Thoracic aorta (tissue), 2 donors: ENCODE measurements at regions not wholly inside any gene's neighbourhood (a gene's known extent, or its start where the extent isn't known, plus 50 kb on each side); places are given as distances from the start of the nearest gene placed in this dataset.

Source experiments
- ATAC-seq: fragments of 150-250 bp; one replicate; pipeline ENCODE4 v1.8.0; 2017; ENCODE audit warnings: low read depth; ENCODE audit not compliant: insufficient number of reproducible peaks, low FRiP score
- DNase-seq: peaks from one replicate; pipeline ENCODE4 v3.0.0-alpha.2; 2020; ENCODE audit warnings: low spot score
- H3K27ac ChIP-seq, 2 donors: fragments of 200-600 bp; sonication (generic); 1 replicate in 1 of 2; 2 replicates in 1 of 2; pipeline ENCODE4 v1.5.1; 2016; ENCODE audit warnings: mild to moderate bottlenecking in 2 of 2, moderate library complexity in 2 of 2
- H3K27me3 ChIP-seq: fragments of 200-600 bp; sonication (generic); replicated peaks from 2 replicates; pipeline ENCODE4 v1.6.0; 2016; ENCODE audit warnings: mild to moderate bottlenecking; ENCODE audit not compliant: insufficient read depth
- H3K36me3 ChIP-seq: fragments of 200-600 bp; sonication (generic); one replicate; pipeline ENCODE4 v1.5.1; 2016
- H3K4me1 ChIP-seq, 2 donors: fragments of 200-600 bp; sonication (generic); 1 replicate in 1 of 2; 2 replicates in 1 of 2; pipeline versions ENCODE4 v1.5.1 to v1.6.0; 2016; ENCODE audit warnings: low read depth in 2 of 2, mild to moderate bottlenecking in 1 of 2; ENCODE audit not compliant: control insufficient read depth in 1 of 2
- H3K4me3 ChIP-seq: fragments of 200-600 bp; sonication (generic); 2 replicates; pipeline ENCODE4 v1.5.1; 2016; ENCODE audit warnings: mild to moderate bottlenecking
- H3K9me3 ChIP-seq: fragments of 200-600 bp; sonication (generic); 2 replicates; pipeline ENCODE4 v1.5.1; 2016
- CTCF ChIP-seq: fragments of 200-600 bp; sonication (generic); IDR thresholded peaks from one replicate; pipeline ENCODE4 v1.5.1; 2019; ENCODE audit warnings: antibody characterized with exemption

- Histone ChIP-seq H3K27ac (no peak overlapping the region), H3K4me1 (no peaks in the 10 kb centered on the region), H3K4me3 (no peak overlapping the region), H3K27me3 (no peaks in the 10 kb centered on the region), H3K9me3 (no peaks in the 10 kb centered on the region), H3K36me3 (no peaks in the 10 kb centered on the region)
- DNase-seq (no peak), ATAC-seq (no peak)
- TF ChIP-seq CTCF = no peak
Measured at GRCh38 chrX:125620715-125621587, 301.3 kb downstream of the TEX13C start.

DNA sequence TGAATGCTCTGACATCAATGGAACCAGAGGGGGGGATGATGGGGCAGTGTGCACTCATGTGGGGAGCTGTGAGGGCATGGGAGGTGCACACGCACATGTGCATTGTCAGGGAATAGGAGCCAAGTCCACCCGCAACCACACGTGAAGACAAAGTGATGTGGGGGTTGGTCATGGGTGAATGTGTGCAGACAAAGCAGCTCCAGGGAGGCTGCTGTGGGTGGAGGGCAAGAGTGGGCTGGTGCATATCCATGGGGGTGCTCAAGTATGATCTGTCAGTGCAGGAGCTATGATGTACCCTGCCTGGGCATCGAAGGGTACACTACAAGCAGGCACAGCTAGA is 301.9 kb downstream of the TEX13C start:
- Histone ChIP-seq H3K27ac (no peak overlapping the region), H3K4me1 (no peaks in the 10 kb centered on the region), H3K9me3 (no peaks in the 10 kb centered on the region), H3K36me3 (no peaks in the 10 kb centered on the region), H3K4me3 (no peak overlapping the region), H3K27me3 (no peaks in the 10 kb centered on the region)
- no peak for DNase-seq
- no peak for ATAC-seq
- TF ChIP-seq CTCF = no peak

DNA sequence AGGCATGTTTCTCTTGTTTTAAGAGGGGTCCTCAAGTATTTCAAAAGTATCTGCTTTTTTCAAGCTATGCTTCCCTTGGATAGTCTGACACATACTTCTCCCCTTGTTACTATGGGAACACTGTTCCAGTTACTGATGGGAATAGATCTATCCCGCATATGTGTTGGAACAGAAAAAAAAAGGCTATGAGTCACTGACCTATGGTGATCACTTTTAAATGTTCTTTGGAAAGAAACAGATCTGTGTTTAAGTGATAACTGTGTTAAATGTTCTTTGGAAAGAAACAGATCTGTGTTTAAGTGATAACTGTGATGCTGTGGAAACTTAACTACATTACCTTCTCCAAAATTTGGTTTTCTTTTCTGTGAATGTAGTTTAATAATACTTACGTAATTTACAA is 303.2 kb downstream of the TEX13C start:
- no peak for TF ChIP-seq CTCF
- no peaks in the 10 kb centered on the region for H3K9me3 ChIP-seq
- DNase-seq (no peak), ATAC-seq (no peak)
- H3K4me1 ChIP-seq = no peaks in the 10 kb centered on the region
- no peaks in the 10 kb centered on the region for H3K36me3 ChIP-seq
- H3K27me3 ChIP-seq = no peaks in the 10 kb centered on the region
- H3K4me3 ChIP-seq = no peak overlapping the region
- no peak overlapping the region for H3K27ac ChIP-seq

DNA sequence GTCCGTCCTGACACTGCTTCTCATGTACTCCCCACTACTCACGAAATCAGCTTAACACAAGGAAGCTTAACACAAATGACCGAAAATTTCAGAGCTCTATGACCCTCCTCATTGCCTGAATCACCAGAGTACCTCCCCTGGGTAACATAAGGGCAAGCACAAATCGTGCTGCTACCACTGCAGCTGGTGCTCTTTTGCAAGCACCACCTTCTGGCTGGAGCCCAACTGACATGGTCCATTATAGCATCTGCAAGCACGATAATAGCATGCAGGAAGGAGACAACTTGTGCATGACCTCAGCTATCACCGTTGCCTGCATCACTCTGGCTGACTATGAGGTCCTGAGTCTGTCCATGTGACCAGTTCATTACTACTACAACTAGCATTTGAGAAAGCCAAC is 308.0 kb downstream of the TEX13C start:
- Histone ChIP-seq H3K36me3 (no peaks in the 10 kb centered on the region), H3K9me3 (no peaks in the 10 kb centered on the region), H3K27me3 (no peaks in the 10 kb centered on the region), H3K4me1 (no peaks in the 10 kb centered on the region), H3K4me3 (no peak overlapping the region), H3K27ac (no peak overlapping the region)
- no peak for TF ChIP-seq CTCF
- ATAC-seq (no peak), DNase-seq (no peak)

GRCh38 chrX:125628435-125628834 is 308.8 kb downstream of the TEX13C start:
- Histone ChIP-seq H3K27me3 (no peaks in the 10 kb centered on the region), H3K27ac (no peak overlapping the region), H3K4me1 (no peaks in the 10 kb centered on the region), H3K4me3 (no peak overlapping the region), H3K9me3 (no peaks in the 10 kb centered on the region), H3K36me3 (no peaks in the 10 kb centered on the region)
- TF ChIP-seq CTCF = no peak
- DNase-seq (no peak), ATAC-seq (no peak)
